ENCODE measurements at regions not wholly inside any gene's neighbourhood (a gene's known extent, or its start where the extent isn't known, plus 50 kb on each side); places are given as distances from the start of the nearest gene placed in this dataset.

GRCh38 chr6:21502682-21503081 is 90.9 kb upstream of the SOX4 start:
- TF ChIP-seq CTCF (conservative IDR thresholded peaks at IDR 0.05; ENCODE audit: low read depth, low read length), result no peak
- no peak for DNase-seq (ENCODE audit: low read depth)
- no peak overlapping the region for H3K4me3 ChIP-seq (ENCODE audit: low read length)

- no peak for DNase-seq (ENCODE audit: low read depth)
- TF ChIP-seq CTCF (conservative IDR thresholded peaks at IDR 0.05; ENCODE audit: low read depth, low read length), result no peak
- no peak overlapping the region for H3K4me3 ChIP-seq (ENCODE audit: low read length)
Measured at GRCh38 chr6:21504790-21505189, 88.8 kb upstream of the SOX4 start.

GRCh38 chr6:21505574-21505990 is 88.0 kb upstream of the SOX4 start:
- H3K4me3 ChIP-seq (ENCODE audit: low read length), result no peak overlapping the region
- DNase-seq (ENCODE audit: low read depth), result no peak
- TF ChIP-seq CTCF (conservative IDR thresholded peaks at IDR 0.05; ENCODE audit: low read depth, low read length), result no peak

- H3K4me3 ChIP-seq (ENCODE audit: low read length), result no peak overlapping the region
- TF ChIP-seq CTCF (conservative IDR thresholded peaks at IDR 0.05; ENCODE audit: low read depth, low read length), result no peak
- DNase-seq (ENCODE audit: low read depth), result no peak
Measured at GRCh38 chr6:21506126-21506525, 87.4 kb upstream of the SOX4 start.

- H3K4me3 ChIP-seq (ENCODE audit: low read length), result no peak overlapping the region
- DNase-seq (ENCODE audit: low read depth), result no peak
- no peak for TF ChIP-seq CTCF (conservative IDR thresholded peaks at IDR 0.05; ENCODE audit: low read depth, low read length)
Measured at GRCh38 chr6:21507811-21508210, 85.7 kb upstream of the SOX4 start.

- DNase-seq (ENCODE audit: low read depth), result no peak
- no peak for TF ChIP-seq CTCF (conservative IDR thresholded peaks at IDR 0.05; ENCODE audit: low read depth, low read length)
Measured at GRCh38 chr6:21508753-21509152, 84.8 kb upstream of the SOX4 start.

GRCh38 chr6:21511891-21512550 is 81.5 kb upstream of the SOX4 start:
- no peak overlapping the region for H3K4me3 ChIP-seq (ENCODE audit: low read length)
- no peak for TF ChIP-seq CTCF (conservative IDR thresholded peaks at IDR 0.05; ENCODE audit: low read depth, low read length)

More at GRCh38 chr6:21508753-21509152, 84.8 kb upstream of the SOX4 start:
- no peak overlapping the region for H3K4me3 ChIP-seq (ENCODE audit: low read length)

More at GRCh38 chr6:21511891-21512550, 81.5 kb upstream of the SOX4 start:
- DNase-seq (ENCODE audit: low read depth), result no peak
